A673 (cell line): ENCODE measurements at regions not wholly inside any gene's neighbourhood (a gene's known extent, or its start where the extent isn't known, plus 50 kb on each side); places are given as distances from the start of the nearest gene placed in this dataset.

Experiments used
- CTCF ChIP-seq: fragments of 300-800, 200-600 bp; sonication (generic); conservative IDR thresholded peaks from 2 replicates; pipeline ENCODE4 v1.5.1; 2017; ENCODE audit warnings: low read depth, mild to moderate bottlenecking, antibody characterized with exemption, low read length, moderate library complexity, mixed read lengths
- EZH2 ChIP-seq: fragments of 200-600 bp; sonication (generic); IDR thresholded peaks from 2 replicates; pipeline ENCODE4 v1.6.1; 2017; ENCODE audit warnings: borderline replicate concordance, low read depth, mild to moderate bottlenecking, mixed read lengths, antibody characterized with exemption, low read length; ENCODE audit not compliant: poor library complexity, severe bottlenecking

- TF ChIP-seq CTCF (no peak), EZH2 (no peak)
These were observed 126.8 kb upstream of the SERPINE2 start for GRCh38 chr2:224165901-224166319.
